ENCODE measurements at regions not wholly inside any gene's neighbourhood (a gene's known extent, or its start where the extent isn't known, plus 50 kb on each side); places are given as distances from the start of the nearest gene placed in this dataset.

DNA sequence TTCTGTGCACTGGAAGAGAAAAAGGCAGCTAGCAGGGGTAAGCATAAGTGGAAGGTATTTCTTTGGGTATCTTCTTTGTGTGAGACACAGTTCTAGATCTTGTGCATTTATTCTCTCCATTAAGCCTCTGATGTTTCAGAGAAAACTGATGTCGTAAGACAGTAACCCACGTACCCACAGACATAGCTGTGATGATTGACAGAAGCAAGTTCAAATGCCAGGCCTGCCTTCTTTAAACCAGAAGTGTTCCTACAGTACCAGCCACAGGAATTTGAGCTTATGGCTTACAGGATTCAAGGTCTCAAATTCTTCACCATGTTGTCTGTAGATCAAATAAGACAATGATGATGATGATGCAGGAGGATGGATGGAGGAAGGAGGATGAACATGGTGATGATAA lies 161.4 kb upstream of the KCNJ16 start:
- H3K4me3 ChIP-seq (ENCODE audit: low read depth in 1 of 5, low read length in 5 of 5), result no peak overlapping the region
- H3K9ac ChIP-seq (ENCODE audit: low read length in 5 of 5), result no peak overlapping the region
- no peak overlapping the region for H3K27ac ChIP-seq (ENCODE audit: low read depth, low read length)

DNA sequence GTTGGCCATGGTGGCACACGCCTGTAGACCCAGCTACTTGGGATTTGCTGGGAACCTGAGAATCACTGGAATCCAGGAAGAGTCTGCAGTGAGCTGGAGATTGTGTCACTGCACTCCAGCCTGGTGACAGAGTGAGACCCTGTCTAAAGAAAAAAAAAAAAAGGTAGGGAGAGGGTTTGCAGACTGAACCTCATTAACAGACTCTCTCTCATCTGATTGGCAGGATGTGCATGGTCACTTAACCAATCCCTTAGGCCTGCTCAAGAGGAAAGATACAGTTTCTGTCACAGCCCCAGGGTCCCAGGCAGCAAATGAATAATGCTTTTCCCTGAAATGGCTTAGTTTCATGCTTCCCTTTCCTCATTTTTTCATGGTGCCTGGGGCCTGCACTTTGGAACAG lies 160.5 kb upstream of the KCNJ16 start:
- H3K4me1 ChIP-seq (ENCODE audit: control insufficient read depth in 5 of 5, insufficient read depth in 5 of 5, low read length in 5 of 5), result peaks cover 0 to 8% (median 0%) of the 10 kb centered on the region in 5 donors
- peaks cover 0 to under 1% (median 0%) of the 10 kb centered on the region in 5 donors for H3K9me3 ChIP-seq (ENCODE audit: control insufficient read depth in 5 of 5, low read length in 5 of 5)
- H3K27me3 ChIP-seq (ENCODE audit: control insufficient read depth in 5 of 5, insufficient read depth in 4 of 5, low read length in 5 of 5), result no peaks in the 10 kb centered on the region
- H3K36me3 ChIP-seq (ENCODE audit: control insufficient read depth in 5 of 5, insufficient read depth in 5 of 5, low read length in 5 of 5), result no peaks in the 10 kb centered on the region
- H3K27ac ChIP-seq (ENCODE audit: low read depth, low read length), result no peak overlapping the region
- H3K9ac ChIP-seq (ENCODE audit: low read length in 5 of 5), result no peak overlapping the region
- no peak overlapping the region for H3K4me3 ChIP-seq (ENCODE audit: low read depth in 1 of 5, low read length in 5 of 5)

More for the DNA sequence above, 161.4 kb upstream of the KCNJ16 start:
- no peaks in the 10 kb centered on the region for H3K36me3 ChIP-seq (ENCODE audit: control insufficient read depth in 5 of 5, insufficient read depth in 5 of 5, low read length in 5 of 5)
- no peaks in the 10 kb centered on the region for H3K27me3 ChIP-seq (ENCODE audit: control insufficient read depth in 5 of 5, insufficient read depth in 4 of 5, low read length in 5 of 5)
- H3K4me1 ChIP-seq (ENCODE audit: control insufficient read depth in 5 of 5, insufficient read depth in 5 of 5, low read length in 5 of 5), result peaks cover 0 to 8% (median 0%) of the 10 kb centered on the region in 5 donors
- no peaks in the 10 kb centered on the region for H3K9me3 ChIP-seq (ENCODE audit: control insufficient read depth in 5 of 5, low read length in 5 of 5)

DNA sequence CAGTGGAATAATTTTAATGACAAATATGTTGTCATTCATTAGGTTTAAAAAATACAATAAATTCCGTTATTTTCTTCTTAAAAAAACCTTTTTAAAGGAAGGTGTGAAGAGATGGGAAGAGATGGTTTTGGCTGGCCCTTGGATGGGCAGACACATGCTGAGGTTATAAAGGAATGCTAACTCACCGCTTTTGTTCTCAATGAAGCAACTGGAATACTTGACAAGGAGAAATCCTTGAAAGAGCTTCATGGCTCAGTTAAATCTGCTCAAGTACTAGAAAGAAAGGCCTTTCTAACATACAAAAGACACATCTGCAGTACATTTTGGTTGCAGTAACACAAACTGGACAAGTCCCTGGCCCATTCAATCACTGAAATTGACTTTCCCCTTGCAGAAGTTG lies 158.3 kb upstream of the KCNJ16 start:
- Histone ChIP-seq H3K9me3 (ENCODE audit: control insufficient read depth in 5 of 5, low read length in 5 of 5) (peaks cover 0 to 6% (median 0%) of the 10 kb centered on the region in 5 donors), H3K36me3 (ENCODE audit: control insufficient read depth in 5 of 5, insufficient read depth in 5 of 5, low read length in 5 of 5) (no peaks in the 10 kb centered on the region), H3K27ac (ENCODE audit: low read depth, low read length) (no peak overlapping the region), H3K4me3 (ENCODE audit: low read depth in 1 of 5, low read length in 5 of 5) (no peak overlapping the region), H3K9ac (ENCODE audit: low read length in 5 of 5) (no peak overlapping the region), H3K4me1 (ENCODE audit: control insufficient read depth in 5 of 5, insufficient read depth in 5 of 5, low read length in 5 of 5) (peaks cover 0 to 8% (median 0%) of the 10 kb centered on the region in 5 donors), H3K27me3 (ENCODE audit: control insufficient read depth in 5 of 5, insufficient read depth in 4 of 5, low read length in 5 of 5) (no peaks in the 10 kb centered on the region)

DNA sequence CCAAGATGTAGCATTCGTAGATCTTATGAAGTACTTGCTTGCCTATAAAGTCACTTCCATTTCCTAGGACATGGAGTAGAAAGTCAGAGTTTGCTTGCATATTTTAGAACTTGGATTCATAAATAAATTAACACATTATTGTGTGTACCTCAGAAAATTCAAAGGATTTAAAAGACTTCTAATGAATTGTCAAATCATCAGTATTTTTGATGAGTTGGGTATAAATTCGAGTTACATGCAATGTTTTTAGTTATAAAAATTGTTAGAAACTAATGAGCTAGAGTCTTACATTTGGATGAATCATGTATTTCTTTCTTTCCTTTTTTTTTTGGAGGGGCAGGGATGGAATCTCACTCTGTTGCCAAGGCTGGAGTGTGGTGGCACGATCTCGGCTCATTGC lies 156.9 kb upstream of the KCNJ16 start:
- Histone ChIP-seq H3K27me3 (ENCODE audit: control insufficient read depth in 5 of 5, insufficient read depth in 4 of 5, low read length in 5 of 5) (no peaks in the 10 kb centered on the region), H3K4me3 (ENCODE audit: low read depth in 1 of 5, low read length in 5 of 5) (no peak overlapping the region), H3K27ac (ENCODE audit: low read depth, low read length) (no peak overlapping the region), H3K9ac (ENCODE audit: low read length in 5 of 5) (no peak overlapping the region), H3K36me3 (ENCODE audit: control insufficient read depth in 5 of 5, insufficient read depth in 5 of 5, low read length in 5 of 5) (no peaks in the 10 kb centered on the region), H3K9me3 (ENCODE audit: control insufficient read depth in 5 of 5, low read length in 5 of 5) (peaks cover 0 to 6% (median 0%) of the 10 kb centered on the region in 5 donors), H3K4me1 (ENCODE audit: control insufficient read depth in 5 of 5, insufficient read depth in 5 of 5, low read length in 5 of 5) (peaks cover 0 to 5% (median 0%) of the 10 kb centered on the region in 5 donors)

DNA sequence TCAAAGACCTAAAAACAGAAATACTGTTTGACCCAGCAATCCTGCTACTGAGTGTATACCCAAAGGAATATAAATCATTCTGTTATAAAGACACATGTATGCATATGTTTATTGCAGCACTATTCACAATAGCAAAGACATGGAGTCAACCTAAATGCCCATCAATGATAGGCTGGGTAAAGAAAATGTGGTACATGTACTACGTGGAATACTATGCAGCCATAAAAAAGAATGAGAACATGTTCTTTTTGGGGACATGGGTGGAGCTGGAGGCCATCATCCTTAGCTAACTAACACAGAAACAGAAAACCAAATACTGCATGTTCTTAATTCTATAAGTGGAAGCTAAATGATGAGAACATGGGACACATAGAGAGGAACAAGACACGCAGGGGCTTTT lies 155.2 kb upstream of the KCNJ16 start:
- no peak overlapping the region for H3K9ac ChIP-seq (ENCODE audit: low read length in 5 of 5)

DNA sequence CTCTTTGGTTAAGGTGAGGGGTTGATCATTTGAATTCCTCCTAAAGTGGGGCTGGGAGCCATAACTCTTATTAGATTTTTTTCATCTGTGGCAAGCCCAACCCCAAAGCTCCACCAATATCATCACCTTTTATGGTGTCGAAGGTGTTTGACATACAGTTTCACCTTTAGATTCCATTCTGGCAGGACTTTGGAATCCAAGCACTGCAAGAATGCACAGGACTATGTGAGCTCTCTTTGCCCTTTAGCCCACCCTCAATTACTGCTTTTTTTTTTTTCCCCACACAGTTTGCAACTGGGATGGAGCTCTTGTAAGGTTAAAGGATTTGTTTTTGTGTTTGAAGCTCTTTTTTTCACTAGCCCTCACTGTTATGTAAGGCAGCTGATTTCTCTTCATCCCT lies 154.0 kb upstream of the KCNJ16 start:
- H3K4me3 ChIP-seq (ENCODE audit: low read depth in 1 of 5, low read length in 5 of 5), result no peak overlapping the region
- no peaks in the 10 kb centered on the region for H3K36me3 ChIP-seq (ENCODE audit: control insufficient read depth in 5 of 5, insufficient read depth in 5 of 5, low read length in 5 of 5)
- no peaks in the 10 kb centered on the region for H3K27me3 ChIP-seq (ENCODE audit: control insufficient read depth in 5 of 5, insufficient read depth in 4 of 5, low read length in 5 of 5)
- no peaks in the 10 kb centered on the region for H3K4me1 ChIP-seq (ENCODE audit: control insufficient read depth in 5 of 5, insufficient read depth in 5 of 5, low read length in 5 of 5)
- H3K27ac ChIP-seq (ENCODE audit: low read depth, low read length), result no peak overlapping the region
- H3K9me3 ChIP-seq (ENCODE audit: control insufficient read depth in 5 of 5, low read length in 5 of 5), result peaks cover 0 to 6% (median 0%) of the 10 kb centered on the region in 5 donors
- H3K9ac ChIP-seq (ENCODE audit: low read length in 5 of 5), result no peak overlapping the region

More for the DNA sequence above, 155.2 kb upstream of the KCNJ16 start:
- Histone ChIP-seq H3K9me3 (ENCODE audit: control insufficient read depth in 5 of 5, low read length in 5 of 5) (peaks cover 0 to 6% (median 0%) of the 10 kb centered on the region in 5 donors), H3K36me3 (ENCODE audit: control insufficient read depth in 5 of 5, insufficient read depth in 5 of 5, low read length in 5 of 5) (no peaks in the 10 kb centered on the region), H3K4me1 (ENCODE audit: control insufficient read depth in 5 of 5, insufficient read depth in 5 of 5, low read length in 5 of 5) (no peaks in the 10 kb centered on the region), H3K27me3 (ENCODE audit: control insufficient read depth in 5 of 5, insufficient read depth in 4 of 5, low read length in 5 of 5) (no peaks in the 10 kb centered on the region), H3K27ac (ENCODE audit: low read depth, low read length) (no peak overlapping the region), H3K4me3 (ENCODE audit: low read depth in 1 of 5, low read length in 5 of 5) (no peak overlapping the region)

DNA sequence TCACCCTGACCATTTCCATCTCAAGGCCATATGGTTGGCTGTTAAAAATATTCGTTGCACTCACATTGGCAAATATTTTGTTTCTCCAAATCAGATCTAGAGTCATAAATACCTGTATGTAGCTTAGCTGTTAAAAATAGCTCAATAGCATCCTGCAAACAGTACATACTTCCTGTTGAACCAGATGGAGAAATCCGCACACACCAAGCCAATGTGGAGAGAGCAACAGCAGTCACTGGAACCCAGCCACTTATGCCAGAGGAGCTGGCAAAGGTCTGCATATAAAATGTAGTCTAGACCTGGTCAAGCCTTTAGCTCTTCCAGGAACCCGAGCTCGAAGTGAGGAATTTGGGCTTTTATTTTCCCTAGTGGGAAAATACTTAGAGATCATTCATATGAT lies 146.4 kb upstream of the KCNJ16 start:
- Histone ChIP-seq H3K4me3 (ENCODE audit: low read depth in 1 of 5, low read length in 5 of 5) (no peak overlapping the region), H3K36me3 (ENCODE audit: control insufficient read depth in 5 of 5, insufficient read depth in 5 of 5, low read length in 5 of 5) (no peaks in the 10 kb centered on the region), H3K27ac (ENCODE audit: low read depth, low read length) (no peak overlapping the region), H3K27me3 (ENCODE audit: control insufficient read depth in 5 of 5, insufficient read depth in 4 of 5, low read length in 5 of 5) (no peaks in the 10 kb centered on the region), H3K9me3 (ENCODE audit: control insufficient read depth in 5 of 5, low read length in 5 of 5) (no peaks in the 10 kb centered on the region), H3K4me1 (ENCODE audit: control insufficient read depth in 5 of 5, insufficient read depth in 5 of 5, low read length in 5 of 5) (peaks cover 0 to 5% (median 0%) of the 10 kb centered on the region in 5 donors), H3K9ac (ENCODE audit: low read length in 5 of 5) (no peak overlapping the region)

DNA sequence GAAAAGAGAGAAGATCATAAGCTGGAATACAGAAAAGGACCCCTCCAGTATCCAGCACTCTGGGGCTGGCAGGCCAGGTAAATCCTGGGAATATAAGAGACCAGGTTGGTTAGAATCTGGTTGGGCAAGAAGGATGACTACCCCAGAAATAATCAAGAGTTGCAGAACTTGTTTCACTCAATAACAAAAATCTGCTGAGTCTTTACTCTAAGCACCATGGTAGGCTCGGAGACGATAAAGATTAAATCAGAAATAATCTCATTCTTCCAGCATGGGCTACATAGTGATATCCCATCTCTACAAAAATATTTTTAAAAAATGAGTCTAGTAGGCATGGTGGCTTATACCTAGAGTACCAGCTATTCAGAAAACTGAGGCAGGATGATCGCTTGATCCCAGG lies 138.0 kb upstream of the KCNJ16 start:
- H3K27me3 ChIP-seq (ENCODE audit: control insufficient read depth in 5 of 5, insufficient read depth in 4 of 5, low read length in 5 of 5), result no peaks in the 10 kb centered on the region
- no peak overlapping the region for H3K27ac ChIP-seq (ENCODE audit: low read depth, low read length)

DNA sequence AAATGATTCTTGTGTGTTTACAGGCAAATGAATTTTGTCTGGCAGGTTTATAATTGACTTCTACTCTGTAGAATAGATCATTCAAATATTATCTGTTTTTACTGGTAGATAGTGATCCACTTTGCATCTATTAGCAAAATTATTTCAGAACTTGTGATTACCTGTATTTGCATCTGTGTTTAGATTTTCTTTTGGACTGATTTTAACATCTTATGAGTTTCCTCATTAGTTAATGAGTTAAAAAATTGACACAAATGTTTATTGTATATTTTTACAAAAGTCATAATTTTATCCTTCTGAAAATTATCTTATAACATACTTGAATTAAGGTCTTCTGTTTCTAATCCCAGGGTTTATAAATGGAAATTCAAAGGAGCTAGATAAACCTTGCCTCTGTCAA lies 132.0 kb upstream of the KCNJ16 start:
- Histone ChIP-seq H3K27ac (ENCODE audit: low read depth, low read length) (no peak overlapping the region), H3K9ac (ENCODE audit: low read length in 5 of 5) (no peak overlapping the region), H3K9me3 (ENCODE audit: control insufficient read depth in 5 of 5, low read length in 5 of 5) (no peaks in the 10 kb centered on the region), H3K27me3 (ENCODE audit: control insufficient read depth in 5 of 5, insufficient read depth in 4 of 5, low read length in 5 of 5) (no peaks in the 10 kb centered on the region), H3K4me3 (ENCODE audit: low read depth in 1 of 5, low read length in 5 of 5) (no peak overlapping the region), H3K4me1 (ENCODE audit: control insufficient read depth in 5 of 5, insufficient read depth in 5 of 5, low read length in 5 of 5) (peaks cover 0 to 13% (median 11%) of the 10 kb centered on the region in 5 donors), H3K36me3 (ENCODE audit: control insufficient read depth in 5 of 5, insufficient read depth in 5 of 5, low read length in 5 of 5) (no peaks in the 10 kb centered on the region)

More for the DNA sequence above, 138.0 kb upstream of the KCNJ16 start:
- Histone ChIP-seq H3K9ac (ENCODE audit: low read length in 5 of 5) (no peak overlapping the region), H3K4me3 (ENCODE audit: low read depth in 1 of 5, low read length in 5 of 5) (no peak overlapping the region), H3K9me3 (ENCODE audit: control insufficient read depth in 5 of 5, low read length in 5 of 5) (no peaks in the 10 kb centered on the region), H3K36me3 (ENCODE audit: control insufficient read depth in 5 of 5, insufficient read depth in 5 of 5, low read length in 5 of 5) (no peaks in the 10 kb centered on the region), H3K4me1 (ENCODE audit: control insufficient read depth in 5 of 5, insufficient read depth in 5 of 5, low read length in 5 of 5) (no peaks in the 10 kb centered on the region)

DNA sequence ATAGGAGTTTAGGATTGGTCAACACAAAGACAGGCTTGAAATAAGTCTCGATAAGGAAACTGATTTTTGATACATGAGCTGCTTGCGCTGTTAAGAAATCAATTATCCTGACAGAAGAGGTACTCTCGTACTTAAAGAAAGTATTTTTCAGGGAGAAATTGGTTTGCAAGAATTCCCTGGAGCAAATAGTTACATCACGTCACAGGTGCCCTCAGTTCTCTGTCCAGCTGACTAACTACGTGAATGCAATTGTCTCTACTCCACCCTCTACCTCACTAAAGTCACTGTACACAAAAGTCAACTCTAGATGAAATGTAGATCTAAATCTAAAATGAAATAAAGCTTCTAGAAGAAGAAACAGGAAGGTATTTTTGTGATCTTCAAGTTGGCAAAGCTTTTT lies 130.6 kb upstream of the KCNJ16 start:
- Histone ChIP-seq H3K4me1 (ENCODE audit: control insufficient read depth in 5 of 5, insufficient read depth in 5 of 5, low read length in 5 of 5) (peaks cover 0 to 13% (median 11%) of the 10 kb centered on the region in 5 donors), H3K9ac (ENCODE audit: low read length in 5 of 5) (no peak overlapping the region), H3K4me3 (ENCODE audit: low read depth in 1 of 5, low read length in 5 of 5) (no peak overlapping the region), H3K9me3 (ENCODE audit: control insufficient read depth in 5 of 5, low read length in 5 of 5) (no peaks in the 10 kb centered on the region), H3K36me3 (ENCODE audit: control insufficient read depth in 5 of 5, insufficient read depth in 5 of 5, low read length in 5 of 5) (no peaks in the 10 kb centered on the region), H3K27me3 (ENCODE audit: control insufficient read depth in 5 of 5, insufficient read depth in 4 of 5, low read length in 5 of 5) (no peaks in the 10 kb centered on the region), H3K27ac (ENCODE audit: low read depth, low read length) (no peak overlapping the region)

All from subcutaneous abdominal adipose tissue (tissue), 5 donors.